MM.1S (cell line): ENCODE measurements at regions not wholly inside any gene's neighbourhood (a gene's known extent, or its start where the extent isn't known, plus 50 kb on each side); places are given as distances from the start of the nearest gene placed in this dataset.

ENCODE experiments used
- DNase-seq: peaks from one replicate; pipeline ENCODE4 v3.0.0-alpha.2; 2015
- H2AFZ ChIP-seq: fragments of 300-600 bp; sonication (generic); 2 replicates; pipeline ENCODE4 v1.6.0; 2016; ENCODE audit warnings: antibody characterized with exemption, low read length
- H3F3A ChIP-seq: fragments of 300-600 bp; sonication (generic); 2 replicates; pipeline ENCODE4 v1.6.1; 2016; ENCODE audit warnings: mild to moderate bottlenecking, antibody characterized with exemption, low read length, moderate library complexity, mixed read lengths; ENCODE audit not compliant: insufficient read depth
- H3K27ac ChIP-seq: fragments of 300-600 bp; sonication (generic); 2 replicates; pipeline ENCODE4 v1.5.1; 2016; ENCODE audit warnings: mild to moderate bottlenecking, low read length
- H3K27me3 ChIP-seq: fragments of 300-600 bp; sonication (generic); replicated peaks from 2 replicates; pipeline ENCODE4 v1.6.0; 2016; ENCODE audit warnings: low read length; ENCODE audit not compliant: insufficient read depth
- H3K36me3 ChIP-seq: fragments of 300-600 bp; sonication (generic); replicated peaks from 2 replicates; pipeline ENCODE4 v1.6.1; 2016; ENCODE audit warnings: mild to moderate bottlenecking, low read length, mixed read lengths; ENCODE audit not compliant: insufficient read depth
- H3K4me1 ChIP-seq: fragments of 300-600 bp; sonication (generic); 2 replicates; pipeline ENCODE4 v1.6.1; 2016; ENCODE audit warnings: low read length, mixed read lengths
- H3K4me2 ChIP-seq: fragments of 300-600 bp; sonication (generic); 2 replicates; pipeline ENCODE4 v1.6.0; 2016; ENCODE audit warnings: low read depth, low read length
- H3K4me3 ChIP-seq: fragments of 300-600 bp; sonication (generic); 2 replicates; pipeline ENCODE4 v1.5.1; 2016; ENCODE audit warnings: low read length, mixed read lengths
- H3K79me2 ChIP-seq: fragments of 300-600 bp; sonication (generic); 2 replicates; pipeline ENCODE4 v1.6.1; 2016; ENCODE audit warnings: mixed run types, low read length, mixed read lengths
- H3K9ac ChIP-seq: fragments of 300-600 bp; sonication (generic); 2 replicates; pipeline ENCODE4 v1.6.1; 2016; ENCODE audit warnings: low read length, mixed read lengths
- H3K9me2 ChIP-seq: fragments of 300-600 bp; sonication (generic); replicated peaks from 2 replicates; pipeline ENCODE4 v1.6.1; 2016; ENCODE audit warnings: mild to moderate bottlenecking, low read length, mixed read lengths; ENCODE audit not compliant: insufficient read depth
- H3K9me3 ChIP-seq: fragments of 300-600 bp; sonication (generic); replicated peaks from 2 replicates; pipeline ENCODE4 v1.6.1; 2016; ENCODE audit warnings: mild to moderate bottlenecking, low read length, mixed read lengths; ENCODE audit not compliant: insufficient read depth
- H4K20me1 ChIP-seq: fragments of 300-600 bp; sonication (generic); 2 replicates; pipeline ENCODE4 v1.6.1; 2016; ENCODE audit warnings: mild to moderate bottlenecking, low read length, moderate library complexity, mixed read lengths; ENCODE audit not compliant: insufficient read depth
- EZH2 ChIP-seq: fragments of 300-600 bp; sonication (generic); optimal IDR thresholded peaks from 2 replicates; pipeline ENCODE3; 2017; ENCODE audit warnings: low read depth, mild to moderate bottlenecking, antibody characterized with exemption, low read length, mixed read lengths
- EZH2phosphoT487 ChIP-seq: fragments of 300-600 bp; sonication (generic); IDR thresholded peaks from 2 replicates; pipeline ENCODE4 v1.6.1; 2018; ENCODE audit warnings: antibody characterized with exemption, low read length
- TF ChIP-seq, protein P1 (sequence below): fragments of 300-600 bp; sonication (generic); IDR thresholded peaks from 2 replicates; pipeline ENCODE4 v1.5.1; 2016; ENCODE audit warnings: antibody characterized with exemption, low read length, mixed read lengths

DNA sequence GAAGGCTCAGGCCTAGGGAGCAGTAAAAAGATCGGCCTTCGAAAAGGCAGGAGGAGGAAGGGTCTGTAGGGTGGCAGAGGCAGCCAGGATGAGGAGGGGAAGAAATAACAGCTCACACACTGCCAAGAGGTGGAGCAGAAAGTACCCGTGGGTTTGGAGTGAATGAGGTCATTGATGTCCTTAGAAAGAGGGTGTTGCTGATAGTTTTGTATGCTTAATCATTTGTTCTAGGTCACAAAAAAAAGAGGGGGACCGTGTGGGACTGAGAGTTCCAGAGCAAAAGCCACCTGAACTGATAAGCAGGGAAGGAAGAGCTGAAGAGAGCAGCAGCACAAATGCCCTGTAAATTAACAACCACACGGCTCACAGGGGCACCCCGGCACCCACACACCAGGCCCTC, 140.4 kb downstream of the FAM161A start:
- H3K79me2 ChIP-seq = no peaks in the 10 kb centered on the region
- TF ChIP-seq EZH2phosphoT487 (no peak), EZH2 (no peak)
- TF ChIP-seq, protein P1, sequence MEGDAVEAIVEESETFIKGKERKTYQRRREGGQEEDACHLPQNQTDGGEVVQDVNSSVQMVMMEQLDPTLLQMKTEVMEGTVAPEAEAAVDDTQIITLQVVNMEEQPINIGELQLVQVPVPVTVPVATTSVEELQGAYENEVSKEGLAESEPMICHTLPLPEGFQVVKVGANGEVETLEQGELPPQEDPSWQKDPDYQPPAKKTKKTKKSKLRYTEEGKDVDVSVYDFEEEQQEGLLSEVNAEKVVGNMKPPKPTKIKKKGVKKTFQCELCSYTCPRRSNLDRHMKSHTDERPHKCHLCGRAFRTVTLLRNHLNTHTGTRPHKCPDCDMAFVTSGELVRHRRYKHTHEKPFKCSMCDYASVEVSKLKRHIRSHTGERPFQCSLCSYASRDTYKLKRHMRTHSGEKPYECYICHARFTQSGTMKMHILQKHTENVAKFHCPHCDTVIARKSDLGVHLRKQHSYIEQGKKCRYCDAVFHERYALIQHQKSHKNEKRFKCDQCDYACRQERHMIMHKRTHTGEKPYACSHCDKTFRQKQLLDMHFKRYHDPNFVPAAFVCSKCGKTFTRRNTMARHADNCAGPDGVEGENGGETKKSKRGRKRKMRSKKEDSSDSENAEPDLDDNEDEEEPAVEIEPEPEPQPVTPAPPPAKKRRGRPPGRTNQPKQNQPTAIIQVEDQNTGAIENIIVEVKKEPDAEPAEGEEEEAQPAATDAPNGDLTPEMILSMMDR = no peak
- H4K20me1 ChIP-seq = no peaks in the 10 kb centered on the region
- no peaks in the 10 kb centered on the region for H3K36me3 ChIP-seq
- H3K9me2 ChIP-seq = no peaks in the 10 kb centered on the region
- H3K4me1 ChIP-seq = peaks cover 2% of the 10 kb centered on the region
- no peaks in the 10 kb centered on the region for H3K9me3 ChIP-seq
- no peak for DNase-seq
- H3K27ac ChIP-seq = no peak overlapping the region
- no peak overlapping the region for H3K9ac ChIP-seq
- no peak overlapping the region for H3K4me2 ChIP-seq
- H3K27me3 ChIP-seq = no peaks in the 10 kb centered on the region
- peaks cover 2% of the 10 kb centered on the region for H3F3A ChIP-seq
- H2AFZ ChIP-seq = no peak overlapping the region
- H3K4me3 ChIP-seq = no peak overlapping the region

DNA sequence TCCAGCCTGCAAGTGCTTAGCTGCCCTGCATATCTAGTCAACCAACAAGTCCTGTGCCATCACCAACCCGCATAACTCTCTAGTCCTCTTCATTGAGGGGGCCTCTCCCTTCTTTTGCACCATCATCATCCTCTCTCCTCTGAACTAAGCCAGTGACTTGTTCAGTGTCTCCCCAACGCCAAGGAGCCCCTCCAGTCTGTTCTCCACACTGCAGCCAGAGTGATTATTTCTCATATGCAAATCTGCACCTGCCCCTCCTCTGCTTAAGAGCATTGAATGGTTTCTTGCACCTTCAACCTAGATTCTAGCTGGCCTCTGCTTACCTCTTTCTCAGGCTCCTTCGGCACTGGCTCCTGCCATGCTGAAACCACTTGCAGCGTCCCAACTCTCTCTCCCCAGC, 141.8 kb downstream of the FAM161A start:
- no peaks in the 10 kb centered on the region for H3K27me3 ChIP-seq
- H3K79me2 ChIP-seq = no peaks in the 10 kb centered on the region
- H3K9me3 ChIP-seq = no peaks in the 10 kb centered on the region
- no peak overlapping the region for H3K4me2 ChIP-seq
- peaks cover 11% of the 10 kb centered on the region for H3K4me1 ChIP-seq
- no peak overlapping the region for H2AFZ ChIP-seq
- no peak overlapping the region for H3K9ac ChIP-seq
- no peaks in the 10 kb centered on the region for H4K20me1 ChIP-seq
- TF ChIP-seq EZH2 = no peak
- TF ChIP-seq EZH2phosphoT487 = no peak
- TF ChIP-seq, protein P1 = no peak
- no peaks in the 10 kb centered on the region for H3K36me3 ChIP-seq
- no peak overlapping the region for H3K4me3 ChIP-seq
- H3K9me2 ChIP-seq = no peaks in the 10 kb centered on the region
- H3F3A ChIP-seq = peaks cover 11% of the 10 kb centered on the region
- H3K27ac ChIP-seq = no peak overlapping the region
- no peak for DNase-seq

DNA sequence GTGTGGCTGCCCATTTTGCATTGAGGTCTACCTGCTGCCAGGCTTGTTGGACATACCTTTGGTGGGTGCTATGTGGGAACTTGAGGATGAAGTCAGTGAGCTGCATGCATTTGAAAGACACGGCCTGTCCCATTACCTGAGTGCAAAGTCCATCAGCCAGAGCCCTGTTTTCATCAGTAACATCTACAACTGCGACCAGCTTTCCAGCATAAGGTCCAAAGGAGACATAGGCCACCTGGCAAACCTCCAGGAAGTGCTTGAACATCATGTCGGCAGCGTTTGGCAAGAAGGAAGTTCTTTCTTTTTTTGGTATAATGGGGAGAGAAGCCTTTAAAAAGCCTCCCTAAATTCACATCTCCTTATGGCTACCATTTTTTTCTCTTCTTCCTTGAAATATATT, 143.1 kb downstream of the FAM161A start:
- Histone ChIP-seq H3K27ac (no peak overlapping the region), H3K9me2 (no peaks in the 10 kb centered on the region), H3K79me2 (no peaks in the 10 kb centered on the region), H3K4me1 (peaks cover 11% of the 10 kb centered on the region), H3K9ac (no peak overlapping the region), H3K4me3 (no peak overlapping the region), H3K4me2 (no peak overlapping the region), H4K20me1 (no peaks in the 10 kb centered on the region), H3F3A (peaks cover 11% of the 10 kb centered on the region), H3K27me3 (no peaks in the 10 kb centered on the region), H3K36me3 (no peaks in the 10 kb centered on the region), H3K9me3 (no peaks in the 10 kb centered on the region), H2AFZ (no peak overlapping the region)
- DNase-seq = no peak
- TF ChIP-seq EZH2 (no peak), EZH2phosphoT487 (no peak)
- TF ChIP-seq, protein P1 = no peak
